ENCODE measurements at regions not wholly inside any gene's neighbourhood (a gene's known extent, or its start where the extent isn't known, plus 50 kb on each side); places are given as distances from the start of the nearest gene placed in this dataset.
A peak's percentile ranks its signal among the peaks of the same experiment; 100 is the strongest.

- Mint-ChIP-seq H3K4me1 (ENCODE audit: low read depth) (peaks cover 43% of the 10 kb centered on the region), H3K27me3 (ENCODE audit: low read depth) (peaks cover 8% of the 10 kb centered on the region), H3K9me3 (no peaks in the 10 kb centered on the region), H3K36me3 (ENCODE audit: low read depth) (no peaks in the 10 kb centered on the region), H3K27ac (peak overlapping the region; percentile 40), H3K4me3 (no peak overlapping the region)
- CTCF ChIA-PET = no interaction called here
- intact Hi-C loops (cut with micrococcal nuclease) = loop anchor here (2.0 to 10.0 kb wide), 3 partner anchors 35 to 89 kb away; no protein-coding TSS in a partner anchor
- DNase-seq = no peak
Measured at GRCh38 chr10:4685904-4686643, 139.9 kb upstream of the AKR1E2 start.

GRCh38 chr10:4685491-4685890, 140.5 kb upstream of the AKR1E2 start:
- intact Hi-C loops (cut with micrococcal nuclease) = loop anchor here (10.0 kb wide), 1 partner anchor 89 kb away; no protein-coding TSS in a partner anchor
- Mint-ChIP-seq H3K27me3 (ENCODE audit: low read depth) (peaks cover 8% of the 10 kb centered on the region), H3K9me3 (no peaks in the 10 kb centered on the region), H3K36me3 (ENCODE audit: low read depth) (no peaks in the 10 kb centered on the region), H3K27ac (no peak overlapping the region), H3K4me1 (ENCODE audit: low read depth) (peaks cover 43% of the 10 kb centered on the region), H3K4me3 (no peak overlapping the region)
- CTCF ChIA-PET = no interaction called here
- DNase-seq = no peak

GRCh38 chr10:4684434-4684833, 141.6 kb upstream of the AKR1E2 start:
- CTCF ChIA-PET = no interaction called here
- no peaks in the 10 kb centered on the region for H3K9me3 Mint-ChIP-seq
- H3K27ac Mint-ChIP-seq = no peak overlapping the region
- H3K36me3 Mint-ChIP-seq (ENCODE audit: low read depth) = no peaks in the 10 kb centered on the region
- H3K4me3 Mint-ChIP-seq = no peak overlapping the region
- intact Hi-C loops (cut with micrococcal nuclease) = loop anchor here (10.0 kb wide), 1 partner anchor 90 kb away; no protein-coding TSS in a partner anchor
- peaks cover 8% of the 10 kb centered on the region for H3K27me3 Mint-ChIP-seq (ENCODE audit: low read depth)
- no peak for DNase-seq
- peaks cover 43% of the 10 kb centered on the region for H3K4me1 Mint-ChIP-seq (ENCODE audit: low read depth)

- intact Hi-C loops (cut with micrococcal nuclease) = loop anchor here (10.0 kb wide), 1 partner anchor 91 kb away; no protein-coding TSS in a partner anchor
- Mint-ChIP-seq H3K36me3 (ENCODE audit: low read depth) (no peaks in the 10 kb centered on the region), H3K9me3 (no peaks in the 10 kb centered on the region), H3K27ac (no peak overlapping the region), H3K27me3 (ENCODE audit: low read depth) (peaks cover 10% of the 10 kb centered on the region), H3K4me1 (ENCODE audit: low read depth) (peaks cover 42% of the 10 kb centered on the region), H3K4me3 (no peak overlapping the region)
- no peak for DNase-seq
- CTCF ChIA-PET = no interaction called here
Measured at GRCh38 chr10:4683838-4684237, 142.2 kb upstream of the AKR1E2 start.

- peaks cover 13% of the 10 kb centered on the region for H3K27me3 Mint-ChIP-seq (ENCODE audit: low read depth)
- intact Hi-C loops (cut with micrococcal nuclease) = loop anchor here (10.0 kb wide), 1 partner anchor 92 kb away; no protein-coding TSS in a partner anchor
- no peak overlapping the region for H3K4me3 Mint-ChIP-seq
- H3K27ac Mint-ChIP-seq = no peak overlapping the region
- no peak for DNase-seq
- H3K36me3 Mint-ChIP-seq (ENCODE audit: low read depth) = no peaks in the 10 kb centered on the region
- peaks cover 35% of the 10 kb centered on the region for H3K4me1 Mint-ChIP-seq (ENCODE audit: low read depth)
- H3K9me3 Mint-ChIP-seq = no peaks in the 10 kb centered on the region
- CTCF ChIA-PET = interaction anchor here (1.1 kb wide), 1 partner anchor 26 kb away, joined by 5 read pairs; no protein-coding TSS in a partner anchor
Measured at GRCh38 chr10:4683137-4683536, 142.9 kb upstream of the AKR1E2 start.

GRCh38 chr10:4678951-4679671, 146.9 kb upstream of the AKR1E2 start:
- Mint-ChIP-seq H3K4me3 (no peak overlapping the region), H3K27me3 (ENCODE audit: low read depth) (peaks cover 28% of the 10 kb centered on the region), H3K27ac (no peak overlapping the region), H3K4me1 (ENCODE audit: low read depth) (peaks cover 4% of the 10 kb centered on the region), H3K9me3 (no peaks in the 10 kb centered on the region), H3K36me3 (ENCODE audit: low read depth) (no peaks in the 10 kb centered on the region)
- CTCF ChIA-PET = no interaction called here
- DNase-seq = no peak
- intact Hi-C loops (cut with micrococcal nuclease) = no loop called here

GRCh38 chr10:4678023-4678950, 147.7 kb upstream of the AKR1E2 start:
- intact Hi-C loops (cut with micrococcal nuclease) = no loop called here
- H3K4me1 Mint-ChIP-seq (ENCODE audit: low read depth) = peaks cover 1% of the 10 kb centered on the region

GRCh38 chr10:4677296-4678021, 148.5 kb upstream of the AKR1E2 start:
- DNase-seq = no peak
- CTCF ChIA-PET = interaction anchor here (0.6 to 1.2 kb wide), 2 partner anchors 91 to 211 kb away, joined by 3 read pairs; no protein-coding TSS in a partner anchor
- Mint-ChIP-seq H3K9me3 (no peaks in the 10 kb centered on the region), H3K27me3 (ENCODE audit: low read depth) (peaks cover 29% of the 10 kb centered on the region), H3K4me1 (ENCODE audit: low read depth) (no peaks in the 10 kb centered on the region), H3K36me3 (ENCODE audit: low read depth) (no peaks in the 10 kb centered on the region), H3K4me3 (no peak overlapping the region), H3K27ac (no peak overlapping the region)
- intact Hi-C loops (cut with micrococcal nuclease) = no loop called here

More at GRCh38 chr10:4678023-4678950, 147.7 kb upstream of the AKR1E2 start:
- Mint-ChIP-seq H3K4me3 (no peak overlapping the region), H3K9me3 (no peaks in the 10 kb centered on the region), H3K27me3 (ENCODE audit: low read depth) (peaks cover 33% of the 10 kb centered on the region), H3K27ac (no peak overlapping the region), H3K36me3 (ENCODE audit: low read depth) (no peaks in the 10 kb centered on the region)
- CTCF ChIA-PET = no interaction called here
- no peak for DNase-seq

- CTCF ChIA-PET = interaction anchor here (0.6 to 1.2 kb wide), 2 partner anchors 92 to 210 kb away, joined by 3 read pairs; no protein-coding TSS in a partner anchor
- intact Hi-C loops (cut with micrococcal nuclease) = no loop called here
- Mint-ChIP-seq H3K36me3 (ENCODE audit: low read depth) (no peaks in the 10 kb centered on the region), H3K27ac (no peak overlapping the region), H3K27me3 (ENCODE audit: low read depth) (peaks cover 28% of the 10 kb centered on the region), H3K9me3 (no peaks in the 10 kb centered on the region), H3K4me1 (ENCODE audit: low read depth) (no peaks in the 10 kb centered on the region), H3K4me3 (no peak overlapping the region)
- no peak for DNase-seq
Measured at GRCh38 chr10:4676566-4676965, 149.4 kb upstream of the AKR1E2 start.

- CTCF ChIA-PET = interaction anchor here (0.6 kb wide), 1 partner anchor 12 kb away, joined by 5 read pairs; no protein-coding TSS in a partner anchor
- Mint-ChIP-seq H3K9me3 (no peaks in the 10 kb centered on the region), H3K36me3 (ENCODE audit: low read depth) (no peaks in the 10 kb centered on the region), H3K27me3 (ENCODE audit: low read depth) (peaks cover 32% of the 10 kb centered on the region), H3K4me3 (no peak overlapping the region), H3K27ac (no peak overlapping the region), H3K4me1 (ENCODE audit: low read depth) (no peaks in the 10 kb centered on the region)
- DNase-seq = no peak
- intact Hi-C loops (cut with micrococcal nuclease) = no loop called here
Measured at GRCh38 chr10:4675808-4676207, 150.2 kb upstream of the AKR1E2 start.

GRCh38 chr10:4673279-4674040, 152.5 kb upstream of the AKR1E2 start:
- Mint-ChIP-seq H3K36me3 (ENCODE audit: low read depth) (no peaks in the 10 kb centered on the region), H3K4me1 (ENCODE audit: low read depth) (no peaks in the 10 kb centered on the region), H3K27me3 (ENCODE audit: low read depth) (peaks cover 29% of the 10 kb centered on the region), H3K9me3 (peaks cover 1% of the 10 kb centered on the region), H3K27ac (no peak overlapping the region), H3K4me3 (no peak overlapping the region)
- DNase-seq = no peak
- intact Hi-C loops (cut with micrococcal nuclease) = no loop called here
- CTCF ChIA-PET = interaction anchor here (0.6 kb wide), 1 partner anchor 199 kb away, joined by 5 read pairs; no protein-coding TSS in a partner anchor

All from activated naive CD4-positive, alpha-beta T cell treated with anti-CD3 and anti-CD28 coated beads for 36 hours (primary cell).